ENCODE measurements at regions not wholly inside any gene's neighbourhood (a gene's known extent, or its start where the extent isn't known, plus 50 kb on each side); places are given as distances from the start of the nearest gene placed in this dataset.
"Not testable (repeated sequence)": the region's sequence is repeated elsewhere in the genome, so short reads cannot be mapped to it uniquely, and the experiment has no call there.

GRCh38 chr19:30103981-30104380 is 161.9 kb downstream of the URI1 start:
- DNase-seq = no peak

GRCh38 chr19:30105316-30105715 is 163.3 kb downstream of the URI1 start:
- no peak for DNase-seq

- DNase-seq = no peak
These were observed 163.7 kb downstream of the URI1 start for GRCh38 chr19:30105727-30106126.

GRCh38 chr19:30106417-30107095 is 164.5 kb downstream of the URI1 start:
- no peak for DNase-seq

GRCh38 chr19:30107251-30107650 is 165.2 kb downstream of the URI1 start:
- DNase-seq = no peak

- DNase-seq = no peak
These were observed 167.5 kb downstream of the URI1 start for GRCh38 chr19:30109565-30109964.

GRCh38 chr19:30111021-30111855 is 169.2 kb downstream of the URI1 start:
- DNase-seq = no peak

GRCh38 chr19:30112171-30112570 is 170.1 kb downstream of the URI1 start:
- no peak for DNase-seq

- no peak for DNase-seq
These were observed 170.6 kb downstream of the URI1 start for GRCh38 chr19:30112666-30113065.

GRCh38 chr19:30113186-30113585 is 171.1 kb downstream of the URI1 start:
- DNase-seq = no peak

- not testable (repeated sequence) for DNase-seq
These were observed 172.1 kb downstream of the URI1 start for GRCh38 chr19:30114095-30114494.

- DNase-seq = no peak
These were observed 173.9 kb downstream of the URI1 start for GRCh38 chr19:30115947-30116346.

GRCh38 chr19:30116530-30116929 is 174.5 kb downstream of the URI1 start:
- DNase-seq = no peak

GRCh38 chr19:30116984-30117555 is 175.0 kb downstream of the URI1 start:
- no peak for DNase-seq

- DNase-seq = no peak
These were observed 175.7 kb downstream of the URI1 start for GRCh38 chr19:30117636-30118145.

GRCh38 chr19:30118221-30118620 is 176.2 kb downstream of the URI1 start:
- no peak for DNase-seq

- DNase-seq = no peak
These were observed 176.7 kb downstream of the URI1 start for GRCh38 chr19:30118760-30119159.

- no peak for DNase-seq
These were observed 177.3 kb downstream of the URI1 start for GRCh38 chr19:30119180-30119908.

GRCh38 chr19:30120860-30121484 is 178.9 kb downstream of the URI1 start:
- DNase-seq = no peak

GRCh38 chr19:30122431-30122830 is 180.4 kb downstream of the URI1 start:
- DNase-seq = no peak

- DNase-seq = no peak
These were observed 181.1 kb downstream of the URI1 start for GRCh38 chr19:30123119-30123518.

GRCh38 chr19:30123611-30124010 is 181.6 kb downstream of the URI1 start:
- no peak for DNase-seq

GRCh38 chr19:30128211-30128610 is 186.2 kb downstream of the URI1 start:
- no peak for DNase-seq

Measured in activated CD8-positive, alpha-beta memory T cell treated with anti-CD3 and anti-CD28 coated beads for 24 hours (primary cell).